SU-DHL-6 (cell line): ENCODE measurements at regions not wholly inside any gene's neighbourhood (a gene's known extent, or its start where the extent isn't known, plus 50 kb on each side); places are given as distances from the start of the nearest gene placed in this dataset.

Experiments
- CTCF ChIP-seq: fragments of 200-600 bp; sonication (generic); IDR thresholded peaks from one replicate; pipeline ENCODE4 v1.5.1; 2017; ENCODE audit warnings: antibody characterized with exemption, mild to moderate bottlenecking, low read length, moderate library complexity; ENCODE audit not compliant: insufficient read depth, poor library complexity, severe bottlenecking
- EZH2phosphoT487 ChIP-seq: fragments of 200-600 bp; sonication (generic), shearing (Covaris generic); conservative IDR thresholded peaks from 2 replicates; pipeline ENCODE4 v1.6.1; 2018; ENCODE audit warnings: mild to moderate bottlenecking, antibody characterized with exemption, low read length, moderate library complexity, mixed read lengths

GRCh38 chr6:155510879-155511278 is 55.2 kb upstream of the NOX3 start:
- TF ChIP-seq EZH2phosphoT487: no peak
- TF ChIP-seq CTCF: no peak
